ENCODE measurements at regions not wholly inside any gene's neighbourhood (a gene's known extent, or its start where the extent isn't known, plus 50 kb on each side); places are given as distances from the start of the nearest gene placed in this dataset.

- no peak for TF ChIP-seq EZH2 (IDR thresholded peaks at IDR 0.05; ENCODE audit: borderline replicate concordance, low read length)
- TF ChIP-seq, protein P1, sequence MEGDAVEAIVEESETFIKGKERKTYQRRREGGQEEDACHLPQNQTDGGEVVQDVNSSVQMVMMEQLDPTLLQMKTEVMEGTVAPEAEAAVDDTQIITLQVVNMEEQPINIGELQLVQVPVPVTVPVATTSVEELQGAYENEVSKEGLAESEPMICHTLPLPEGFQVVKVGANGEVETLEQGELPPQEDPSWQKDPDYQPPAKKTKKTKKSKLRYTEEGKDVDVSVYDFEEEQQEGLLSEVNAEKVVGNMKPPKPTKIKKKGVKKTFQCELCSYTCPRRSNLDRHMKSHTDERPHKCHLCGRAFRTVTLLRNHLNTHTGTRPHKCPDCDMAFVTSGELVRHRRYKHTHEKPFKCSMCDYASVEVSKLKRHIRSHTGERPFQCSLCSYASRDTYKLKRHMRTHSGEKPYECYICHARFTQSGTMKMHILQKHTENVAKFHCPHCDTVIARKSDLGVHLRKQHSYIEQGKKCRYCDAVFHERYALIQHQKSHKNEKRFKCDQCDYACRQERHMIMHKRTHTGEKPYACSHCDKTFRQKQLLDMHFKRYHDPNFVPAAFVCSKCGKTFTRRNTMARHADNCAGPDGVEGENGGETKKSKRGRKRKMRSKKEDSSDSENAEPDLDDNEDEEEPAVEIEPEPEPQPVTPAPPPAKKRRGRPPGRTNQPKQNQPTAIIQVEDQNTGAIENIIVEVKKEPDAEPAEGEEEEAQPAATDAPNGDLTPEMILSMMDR (conservative IDR thresholded peaks at IDR 0.05 in 1 of 2, IDR thresholded peaks at IDR 0.05 in 1 of 2; ENCODE audit: extremely low read depth in 1 of 2, insufficient read depth in 1 of 2, low read depth in 1 of 2, low read length in 2 of 2), result peak in 1 of 2 donors; percentile 19
These were observed 66.8 kb upstream of the ANK2 start for GRCh38 chr4:112982680-112983079.
